ENCODE measurements at regions not wholly inside any gene's neighbourhood (a gene's known extent, or its start where the extent isn't known, plus 50 kb on each side); places are given as distances from the start of the nearest gene placed in this dataset.

- no TSS peak for BruUV-seq (replicated peaks)
- Histone ChIP-seq H3K27me3 (replicated peaks in 1 of 2; ENCODE audit: control insufficient read depth in 2 of 2, insufficient read depth in 2 of 2, low read length in 1 of 2) (no peaks in the 10 kb centered on the region; a peak in 2 of 4 replicates), H3K79me2 (ENCODE audit: control insufficient read depth, insufficient read depth, low read length) (no peaks in the 10 kb centered on the region), H3K4me1 (ENCODE audit: control insufficient read depth, insufficient read depth, low read length) (no peaks in the 10 kb centered on the region), H3K4me3 (no peak overlapping the region), H3K9ac (ENCODE audit: control insufficient read depth, insufficient read depth, low read length) (no peak overlapping the region), H3K9me3 (replicated peaks; ENCODE audit: control insufficient read depth, insufficient read depth, low read length) (no peaks in the 10 kb centered on the region), H3K27ac (ENCODE audit: control insufficient read depth, insufficient read depth) (no peak overlapping the region), H3K36me3 (ENCODE audit: control insufficient read depth in 2 of 2, insufficient read depth in 2 of 2, low read length in 1 of 2) (no peaks in the 10 kb centered on the region), H3K4me2 (ENCODE audit: control insufficient read depth, insufficient read depth) (no peak overlapping the region), H4K20me1 (ENCODE audit: control insufficient read depth, insufficient read depth) (no peaks in the 10 kb centered on the region), H2AFZ (ENCODE audit: control insufficient read depth, low read depth, low read length) (no peak overlapping the region)
- FAIRE-seq (no peak), ATAC-seq (no peak), DNase-seq (ENCODE audit: low read depth, low spot score) (no peak)
- in situ Hi-C loops (cut with MboI) (no loop called here), intact Hi-C loops (cut with micrococcal nuclease; ENCODE audit: unreplicated experiment) (no loop called here)
- ChIA-PET POLR2A (no interaction called here), RAD21 (ENCODE audit: unreplicated experiment) (no interaction called here), SMC1A (ENCODE audit: uncharacterized antibody, unreplicated experiment) (no interaction called here), CTCF (interaction anchor here (1.2 kb wide), 1 partner anchor 12 kb away, joined by 3 read pairs; no protein-coding TSS in a partner anchor)
- WGBS (ENCODE audit: insufficient coverage, insufficient replicate concordance, low lambda C conversion rate, missing lambda C conversion rate), result 25% methylated on average over 7 of the region's 7 CpGs
- TF ChIP-seq JUND (IDR thresholded peaks at IDR 0.05; ENCODE audit: low read depth, low read length) (no peak), ETV6 (conservative IDR thresholded peaks at IDR 0.05 in 1 of 2, IDR thresholded peaks at IDR 0.05 in 1 of 2; ENCODE audit: borderline replicate concordance in 1 of 2, low read depth in 1 of 2) (no peak), IKZF2 (IDR thresholded peaks at IDR 0.05) (no peak), RAD21 (IDR thresholded peaks at IDR 0.05; ENCODE audit: insufficient read depth, low read depth, low read length) (no peak), MEF2B (IDR thresholded peaks at IDR 0.05; ENCODE audit: partially characterized antibody, poor library complexity, severe bottlenecking) (no peak)
Observed at GRCh38 chr10:125331056-125331455, 170.7 kb upstream of the CTBP2 start.

- H2AFZ ChIP-seq (ENCODE audit: control insufficient read depth, low read depth, low read length), result no peak overlapping the region
- H4K20me1 ChIP-seq (ENCODE audit: control insufficient read depth, insufficient read depth), result no peaks in the 10 kb centered on the region
- no peak overlapping the region for H3K4me3 ChIP-seq
- CTCF ChIA-PET, result no interaction called here
- H3K4me2 ChIP-seq (ENCODE audit: control insufficient read depth, insufficient read depth), result no peak overlapping the region
- no peak for ATAC-seq
- no peaks in the 10 kb centered on the region for H3K4me1 ChIP-seq (ENCODE audit: control insufficient read depth, insufficient read depth, low read length)
- TF ChIP-seq BHLHE40 (IDR thresholded peaks at IDR 0.05; ENCODE audit: borderline replicate concordance in 1 of 2, low read depth in 2 of 2, low read length in 1 of 2), result no peak
- TF ChIP-seq NFXL1 (IDR thresholded peaks at IDR 0.05; ENCODE audit: borderline replicate concordance), result no peak
- TF ChIP-seq STAT3 (IDR thresholded peaks at IDR 0.05; ENCODE audit: low read depth, low read length), result no peak
- TF ChIP-seq ASH2L (IDR thresholded peaks at IDR 0.05; ENCODE audit: borderline replicate concordance, low read depth), result no peak
- DNase-seq (ENCODE audit: low read depth, low spot score), result no peak
- POLR2A ChIA-PET, result no interaction called here
- H3K36me3 ChIP-seq (ENCODE audit: control insufficient read depth in 2 of 2, insufficient read depth in 2 of 2, low read length in 1 of 2), result no peaks in the 10 kb centered on the region
- H3K9me3 ChIP-seq (replicated peaks; ENCODE audit: control insufficient read depth, insufficient read depth, low read length), result no peaks in the 10 kb centered on the region
- SMC1A ChIA-PET (ENCODE audit: uncharacterized antibody, unreplicated experiment), result no interaction called here
- FAIRE-seq, result no peak
- no peaks in the 10 kb centered on the region; a peak in 2 of 4 replicates for H3K27me3 ChIP-seq (replicated peaks in 1 of 2; ENCODE audit: control insufficient read depth in 2 of 2, insufficient read depth in 2 of 2, low read length in 1 of 2)
- WGBS (ENCODE audit: insufficient coverage, insufficient replicate concordance, low lambda C conversion rate, missing lambda C conversion rate), result 6% methylated on average over 6 of the region's 6 CpGs
- H3K79me2 ChIP-seq (ENCODE audit: control insufficient read depth, insufficient read depth, low read length), result no peaks in the 10 kb centered on the region
- intact Hi-C loops (cut with micrococcal nuclease; ENCODE audit: unreplicated experiment) (no loop called here), in situ Hi-C loops (cut with MboI) (no loop called here)
- no peak overlapping the region for H3K27ac ChIP-seq (ENCODE audit: control insufficient read depth, insufficient read depth)
- RAD21 ChIA-PET (ENCODE audit: unreplicated experiment), result no interaction called here
- H3K9ac ChIP-seq (ENCODE audit: control insufficient read depth, insufficient read depth, low read length), result no peak overlapping the region
- no TSS peak for BruUV-seq (replicated peaks)
Observed at GRCh38 chr10:125329056-125329455, 168.7 kb upstream of the CTBP2 start.
